ENCODE measurements at regions not wholly inside any gene's neighbourhood (a gene's known extent, or its start where the extent isn't known, plus 50 kb on each side); places are given as distances from the start of the nearest gene placed in this dataset.
"Not testable (repeated sequence)": the region's sequence is repeated elsewhere in the genome, so short reads cannot be mapped to it uniquely, and the experiment has no call there.

DNA sequence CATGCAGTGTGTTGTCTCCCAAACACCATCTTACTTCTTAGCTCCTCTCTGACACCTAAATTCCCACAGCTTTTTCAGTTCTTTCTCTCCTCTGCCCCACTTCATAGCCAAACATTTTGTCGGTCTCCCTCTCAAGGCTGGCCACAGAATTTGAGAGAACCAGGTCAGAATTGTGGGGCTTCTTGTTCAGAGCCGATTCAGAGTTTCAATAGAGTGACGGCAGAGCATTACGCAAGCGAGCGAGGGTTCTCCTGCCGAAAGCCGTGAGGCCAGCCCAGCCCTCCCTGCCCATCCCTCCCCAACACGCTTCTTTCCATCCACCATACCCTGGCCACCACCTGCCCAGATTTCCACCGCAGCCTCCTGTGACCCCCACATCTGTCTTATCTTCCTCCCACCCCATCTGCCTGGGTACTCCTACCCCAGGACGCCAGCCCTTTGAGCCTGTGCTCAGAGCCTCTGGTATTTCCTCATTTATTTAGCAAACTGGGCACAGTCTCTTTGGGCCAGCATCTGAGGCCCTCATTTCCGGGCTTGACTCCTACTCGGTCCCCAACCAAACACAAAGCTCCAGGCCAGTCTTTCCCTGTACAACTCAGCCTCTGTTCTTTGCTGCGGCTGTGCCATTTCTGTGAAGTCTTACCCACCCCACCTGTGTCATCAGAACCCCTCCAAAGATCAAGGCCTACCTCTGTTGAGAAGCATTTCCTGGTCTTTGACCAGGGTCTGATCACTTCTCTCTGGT, 70.0 kb upstream of the MAP4K4 start:
- TF ChIP-seq, protein P1, sequence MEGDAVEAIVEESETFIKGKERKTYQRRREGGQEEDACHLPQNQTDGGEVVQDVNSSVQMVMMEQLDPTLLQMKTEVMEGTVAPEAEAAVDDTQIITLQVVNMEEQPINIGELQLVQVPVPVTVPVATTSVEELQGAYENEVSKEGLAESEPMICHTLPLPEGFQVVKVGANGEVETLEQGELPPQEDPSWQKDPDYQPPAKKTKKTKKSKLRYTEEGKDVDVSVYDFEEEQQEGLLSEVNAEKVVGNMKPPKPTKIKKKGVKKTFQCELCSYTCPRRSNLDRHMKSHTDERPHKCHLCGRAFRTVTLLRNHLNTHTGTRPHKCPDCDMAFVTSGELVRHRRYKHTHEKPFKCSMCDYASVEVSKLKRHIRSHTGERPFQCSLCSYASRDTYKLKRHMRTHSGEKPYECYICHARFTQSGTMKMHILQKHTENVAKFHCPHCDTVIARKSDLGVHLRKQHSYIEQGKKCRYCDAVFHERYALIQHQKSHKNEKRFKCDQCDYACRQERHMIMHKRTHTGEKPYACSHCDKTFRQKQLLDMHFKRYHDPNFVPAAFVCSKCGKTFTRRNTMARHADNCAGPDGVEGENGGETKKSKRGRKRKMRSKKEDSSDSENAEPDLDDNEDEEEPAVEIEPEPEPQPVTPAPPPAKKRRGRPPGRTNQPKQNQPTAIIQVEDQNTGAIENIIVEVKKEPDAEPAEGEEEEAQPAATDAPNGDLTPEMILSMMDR (conservative IDR thresholded peaks at IDR 0.05; ENCODE audit: low read depth, low read length): no peak
- no peak for DNase-seq (ENCODE audit: low read depth)
- no peak overlapping the region for H3K4me3 ChIP-seq (ENCODE audit: low read length)

DNA sequence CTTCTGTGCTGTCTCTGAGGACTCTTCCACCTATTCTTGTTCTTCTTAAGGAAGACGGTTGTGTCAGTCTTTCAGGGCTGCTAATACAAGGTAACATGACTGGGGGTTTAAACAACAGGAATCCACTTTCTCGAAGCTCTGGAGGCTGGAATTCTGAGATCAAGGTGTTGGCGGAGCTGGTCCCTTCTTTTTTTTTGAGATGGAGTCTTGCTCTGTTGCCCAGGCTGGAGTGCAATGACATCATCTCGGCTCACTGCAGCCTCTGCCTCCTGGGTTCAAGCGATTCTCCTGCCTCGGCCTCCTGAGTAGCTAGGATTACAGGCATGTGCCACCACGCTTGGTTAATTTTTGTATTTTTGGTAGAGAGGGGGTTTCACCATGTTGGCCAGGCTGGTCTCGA, 71.7 kb upstream of the MAP4K4 start:
- H3K4me3 ChIP-seq (ENCODE audit: low read length); DNase-seq (ENCODE audit: low read depth): not testable (repeated sequence)

DNA sequence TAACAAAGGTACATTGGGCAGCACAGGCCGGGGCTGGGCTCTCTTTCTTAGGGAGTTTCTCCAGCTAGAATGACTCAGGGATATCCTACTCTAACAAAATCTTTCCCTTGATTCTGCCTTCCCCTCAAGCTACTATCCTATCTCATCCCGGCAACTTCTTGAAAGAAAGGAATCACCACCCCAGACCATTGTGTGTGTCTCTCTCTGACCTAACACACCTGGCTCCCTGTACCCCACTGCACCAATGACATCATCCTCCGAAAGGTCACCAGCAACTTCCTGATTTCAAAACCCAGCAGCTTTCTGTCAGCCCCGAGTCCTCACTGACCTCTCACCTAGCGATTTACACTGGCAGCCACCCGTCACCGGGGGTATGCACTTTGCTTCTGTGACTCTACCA, 72.1 kb upstream of the MAP4K4 start:
- no peak for DNase-seq (ENCODE audit: low read depth)
- TF ChIP-seq, protein P1 (conservative IDR thresholded peaks at IDR 0.05; ENCODE audit: low read depth, low read length): no peak
- H3K4me3 ChIP-seq (ENCODE audit: low read length): no peak overlapping the region

DNA sequence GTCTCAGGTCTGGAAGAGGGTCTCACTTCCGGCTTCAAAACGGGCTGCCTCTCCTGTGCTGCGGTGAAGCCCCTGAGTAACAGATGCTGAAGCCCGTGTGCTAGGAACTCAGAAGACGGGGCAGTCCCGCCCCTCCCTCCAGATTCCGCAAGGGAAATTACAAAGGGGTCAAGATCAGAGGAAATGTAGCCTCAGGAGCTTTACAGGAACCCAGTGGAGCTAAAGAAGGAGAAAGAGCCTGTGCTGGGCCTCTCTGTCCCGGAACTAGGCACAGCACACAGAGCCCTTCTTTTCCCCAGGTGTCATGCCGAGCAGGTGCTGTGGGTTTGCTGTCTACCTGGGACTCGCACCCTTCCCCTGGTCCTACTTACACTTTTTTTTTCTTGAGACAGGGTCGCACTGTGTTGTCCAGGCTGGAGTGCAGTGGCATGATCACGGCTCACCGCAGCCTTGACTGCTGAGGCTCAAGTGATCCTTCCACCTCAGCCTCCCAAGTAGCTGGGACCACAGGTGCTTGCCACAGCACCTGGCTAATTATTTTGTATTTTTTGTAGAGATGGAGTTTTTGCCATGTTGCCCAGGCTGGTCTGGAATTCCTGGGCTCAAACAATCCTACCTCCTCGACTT, 72.7 kb upstream of the MAP4K4 start:
- H3K4me3 ChIP-seq (ENCODE audit: low read length): no peak overlapping the region
- TF ChIP-seq, protein P1 (conservative IDR thresholded peaks at IDR 0.05; ENCODE audit: low read depth, low read length): no peak
- DNase-seq (ENCODE audit: low read depth): no peak

DNA sequence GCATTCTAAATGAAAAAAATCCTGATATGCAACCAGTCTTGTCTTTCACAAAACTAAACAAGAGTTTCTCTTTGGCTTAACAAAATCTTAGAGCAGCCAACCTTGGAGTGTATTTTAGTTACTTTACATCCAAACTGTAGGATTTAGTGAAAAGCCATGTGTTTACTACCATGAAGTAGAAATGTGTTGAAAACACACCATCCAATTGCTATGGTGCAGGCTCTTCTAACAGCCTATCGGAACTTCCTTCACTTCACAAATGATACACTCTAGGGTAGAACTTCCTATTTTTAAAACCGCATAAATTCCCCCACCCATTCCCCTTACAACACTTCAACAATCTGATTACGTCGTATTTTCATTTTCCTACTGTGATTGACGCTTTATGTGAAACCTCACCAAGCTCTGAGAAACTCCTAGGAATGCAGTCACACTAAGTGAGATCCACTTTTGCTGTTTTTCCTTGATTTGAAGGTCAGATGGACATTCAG, 74.4 kb upstream of the MAP4K4 start:
- DNase-seq (ENCODE audit: low read depth): no peak
- TF ChIP-seq, protein P1 (conservative IDR thresholded peaks at IDR 0.05; ENCODE audit: low read depth, low read length): no peak
- H3K4me3 ChIP-seq (ENCODE audit: low read length): no peak overlapping the region

DNA sequence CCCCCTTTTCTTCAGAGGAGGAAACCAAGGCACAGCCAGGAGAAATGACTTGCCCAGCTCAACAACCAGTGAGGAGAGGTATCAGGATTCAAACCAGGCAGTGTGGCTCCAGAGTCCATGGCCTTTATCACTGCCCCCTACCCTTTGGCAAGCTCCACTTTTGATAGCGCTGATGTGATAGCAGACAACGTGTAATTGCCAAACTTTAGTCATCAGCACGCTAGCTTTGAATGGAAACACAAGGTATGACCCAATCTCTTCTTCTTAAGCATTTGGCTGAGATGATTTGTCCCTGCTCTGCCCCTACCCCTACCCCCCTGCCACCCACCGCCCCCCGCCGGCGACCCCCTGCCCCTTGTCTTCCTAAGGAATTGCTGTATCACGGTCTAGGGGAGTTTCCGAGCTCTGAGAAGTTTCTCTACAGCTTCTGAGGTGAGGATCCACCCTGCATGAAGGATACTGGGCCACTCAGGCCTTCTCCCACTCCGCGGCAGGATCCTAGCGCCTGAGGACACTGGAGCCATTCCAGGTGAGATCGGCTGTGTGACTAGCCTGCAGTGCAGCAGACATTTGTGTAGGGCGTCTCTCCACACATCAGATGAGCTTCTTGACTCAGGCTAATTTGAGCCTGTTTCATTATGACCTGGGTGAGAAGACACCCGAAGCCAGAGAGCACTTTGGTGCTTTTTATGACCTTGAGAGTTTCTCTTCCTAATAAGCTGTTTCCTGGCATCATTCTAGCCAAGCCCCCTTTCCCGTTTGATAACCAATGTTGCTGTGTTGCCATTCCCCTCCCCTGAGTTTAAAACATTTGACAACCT, 75.1 kb upstream of the MAP4K4 start:
- H3K4me3 ChIP-seq (ENCODE audit: low read length): no peak overlapping the region
- DNase-seq (ENCODE audit: low read depth): no peak
- TF ChIP-seq, protein P1 (conservative IDR thresholded peaks at IDR 0.05; ENCODE audit: low read depth, low read length): no peak

DNA sequence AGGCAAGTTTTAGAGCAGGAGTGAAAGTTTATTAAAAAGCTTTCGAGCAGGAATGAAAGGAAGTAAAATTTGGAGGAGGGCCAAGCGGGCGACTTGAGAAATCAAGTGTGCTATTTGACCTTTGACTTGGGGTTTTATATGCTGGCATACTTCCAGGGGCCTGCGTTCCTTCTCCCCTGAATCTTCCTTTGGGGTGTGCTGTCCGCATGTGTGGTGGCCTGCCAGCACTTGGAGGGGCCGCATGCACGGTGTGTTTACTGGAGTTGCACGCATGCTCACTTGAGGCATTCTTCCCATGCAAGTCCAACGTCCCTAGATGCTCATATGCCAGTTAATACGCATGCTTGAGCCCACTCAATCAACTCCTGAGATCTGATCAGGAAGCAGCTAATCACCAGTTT, 78.3 kb upstream of the MAP4K4 start:
- DNase-seq (ENCODE audit: low read depth): peak; percentile 8
- H3K4me3 ChIP-seq (ENCODE audit: low read length): no peak overlapping the region
- TF ChIP-seq, protein P1 (conservative IDR thresholded peaks at IDR 0.05; ENCODE audit: low read depth, low read length): no peak

Measured in retinal pigment epithelial cell (primary cell).